OCI-LY7 (cell line): ENCODE measurements at regions not wholly inside any gene's neighbourhood (a gene's known extent, or its start where the extent isn't known, plus 50 kb on each side); places are given as distances from the start of the nearest gene placed in this dataset.

Experiments used
- BruUV-seq: library from RNA; stranded (reverse); fragments of 400-500 nt; replicated peaks from 2 replicates; lab custom pipeline; 2021; lab: Mats Ljungman, UMichigan
- CTCF ChIA-PET: fragments of 300-600 bp; sonication (Branson Sonifier 250); formaldehyde crosslinking; loops from one replicate; lab custom pipeline; 2022; ENCODE audit warnings: antibody characterized with exemption; ENCODE audit not compliant: unreplicated experiment; lab: Charles Lee
- POLR2A ChIA-PET: fragments of 300-600 bp; sonication (Branson Sonifier 250); formaldehyde crosslinking; loops from one replicate; lab custom pipeline; 2022; ENCODE audit warnings: antibody characterized with exemption; lab: Charles Lee
- DNase-seq: peaks from one replicate; pipeline ENCODE4 v3.0.0-alpha.2; 2015; ENCODE audit warnings: low spot score
- H2AFZ ChIP-seq: fragments of 200-600 bp; sonication (generic), shearing (Covaris generic); 2 replicates; pipeline ENCODE4 v1.6.1; 2014; ENCODE audit warnings: mild to moderate bottlenecking, antibody characterized with exemption, low read length, moderate library complexity
- H3K27ac ChIP-seq: fragments of 200-600 bp; sonication (generic); 2 replicates; pipeline ENCODE4 v1.5.1; 2014; ENCODE audit warnings: mixed run types, low read depth, mild to moderate bottlenecking, moderate library complexity, low read length, inconsistent platforms; ENCODE audit not compliant: poor library complexity, severe bottlenecking
- H3K36me3 ChIP-seq: fragments of 200-600 bp; sonication (generic); 2 replicates; pipeline ENCODE4 v1.6.1; 2014; ENCODE audit warnings: mild to moderate bottlenecking, antibody characterized with exemption, low read length, moderate library complexity, mixed read lengths; ENCODE audit not compliant: insufficient read depth
- H3K4me1 ChIP-seq: fragments of 200-600 bp; sonication (generic); 2 replicates; pipeline ENCODE4 v1.5.1; 2014; ENCODE audit warnings: mild to moderate bottlenecking, low read length; ENCODE audit not compliant: insufficient read depth, poor library complexity, severe bottlenecking
- H3K4me2 ChIP-seq: fragments of 200-600 bp; sonication (generic); 2 replicates; pipeline ENCODE4 v1.6.1; 2014; ENCODE audit warnings: mild to moderate bottlenecking, low read length
- H3K4me3 ChIP-seq: fragments of 200-600 bp; sonication (generic); 2 replicates; pipeline ENCODE4 v1.5.1; 2014; ENCODE audit warnings: mild to moderate bottlenecking, low read depth, low read length; ENCODE audit not compliant: poor library complexity, severe bottlenecking
- H3K79me2 ChIP-seq: fragments of 200-600 bp; sonication (generic); 2 replicates; pipeline ENCODE4 v1.6.1; 2016; ENCODE audit warnings: low read depth, mild to moderate bottlenecking, low read length, moderate library complexity, mixed read lengths; ENCODE audit not compliant: insufficient read depth
- H3K9me2 ChIP-seq: fragments of 200-600 bp; sonication (generic); 2 replicates; pipeline ENCODE4 v1.6.1; 2016; ENCODE audit warnings: mild to moderate bottlenecking, low read length, mixed read lengths; ENCODE audit not compliant: insufficient read depth
- H3K9me3 ChIP-seq: fragments of 200-600 bp; sonication (generic); 2 replicates; pipeline ENCODE4 v1.6.1; 2014; ENCODE audit warnings: mild to moderate bottlenecking, mixed run types, low read length, mixed read lengths
- H4K20me1 ChIP-seq: fragments of 200-600 bp; sonication (generic); 2 replicates; pipeline ENCODE4 v1.6.1; 2014; ENCODE audit warnings: mild to moderate bottlenecking, antibody characterized with exemption, low read length, moderate library complexity, mixed read lengths; ENCODE audit not compliant: insufficient read depth
- CTCF ChIP-seq: fragments of 200-600 bp; sonication (generic); conservative IDR thresholded peaks from 2 replicates; pipeline ENCODE4 v1.5.1; 2014; ENCODE audit warnings: mild to moderate bottlenecking, antibody characterized with exemption, low read length, moderate library complexity, mixed read lengths
- EZH2phosphoT487 ChIP-seq: fragments of 200-600 bp; sonication (generic); IDR thresholded peaks from 2 replicates; pipeline ENCODE4 v1.6.1; 2018; ENCODE audit warnings: low read depth, borderline replicate concordance, mild to moderate bottlenecking, mixed run types, antibody characterized with exemption, low read length, moderate library complexity, mixed read lengths
- intact Hi-C: fragments of 100-400 bp; cut with micrococcal nuclease; formaldehyde crosslinking; loops from one replicate; pipeline ENCODE4 v1.10.0; 2022; ENCODE audit not compliant: unreplicated experiment

DNA sequence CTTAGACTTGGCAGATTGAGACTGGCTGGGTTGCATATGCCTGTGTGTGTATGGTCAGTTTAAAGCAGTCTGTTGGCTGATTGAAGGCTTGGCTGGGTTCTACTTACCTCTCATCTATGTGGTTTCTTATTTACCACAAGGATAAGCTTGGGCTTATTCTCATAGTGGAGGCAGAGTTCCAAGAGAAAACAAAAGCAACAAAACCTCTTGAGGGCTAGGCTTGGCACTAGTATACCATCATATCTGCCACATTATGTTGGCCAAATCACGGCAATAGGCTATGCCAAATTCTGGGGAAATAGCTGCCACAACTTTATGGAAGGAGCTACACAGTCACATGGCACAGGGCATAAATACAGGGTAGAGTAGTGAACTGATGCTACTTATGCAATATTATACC, 714.1 kb downstream of the CBLN4 start:
- Histone ChIP-seq H2AFZ (no peak overlapping the region), H3K79me2 (no peaks in the 10 kb centered on the region), H3K4me3 (no peak overlapping the region), H4K20me1 (no peaks in the 10 kb centered on the region), H3K36me3 (no peaks in the 10 kb centered on the region), H3K4me1 (no peaks in the 10 kb centered on the region), H3K27ac (no peak overlapping the region), H3K9me2 (no peaks in the 10 kb centered on the region), H3K4me2 (no peak overlapping the region), H3K9me3 (no peaks in the 10 kb centered on the region)
- no peak for TF ChIP-seq CTCF
- TF ChIP-seq EZH2phosphoT487, result no peak
- CTCF ChIA-PET, result no interaction called here
- BruUV-seq, result no TSS peak
- POLR2A ChIA-PET, result no interaction called here
- intact Hi-C loops, result no loop called here
- no peak for DNase-seq

DNA sequence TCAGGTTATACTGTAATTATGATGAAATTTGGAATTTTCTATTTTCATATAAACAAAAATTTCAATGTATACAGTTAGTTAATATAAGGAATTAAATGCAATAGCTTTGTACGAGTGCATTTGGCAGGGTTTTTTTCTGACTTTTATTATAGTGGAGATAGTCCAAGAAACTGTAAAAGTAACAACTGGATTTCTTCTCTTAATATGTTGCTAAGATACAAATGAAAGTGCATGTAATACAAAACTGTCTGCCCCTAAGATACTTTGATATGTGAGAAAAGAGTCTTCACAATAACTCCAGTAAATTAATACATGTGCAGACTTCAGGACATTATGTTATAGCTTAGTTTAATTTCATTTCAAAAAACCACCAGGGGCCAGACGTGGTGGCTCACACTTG, 721.4 kb downstream of the CBLN4 start:
- DNase-seq, result no peak
- BruUV-seq, result no TSS peak
- Histone ChIP-seq H4K20me1 (no peaks in the 10 kb centered on the region), H3K27ac (no peak overlapping the region), H3K79me2 (no peaks in the 10 kb centered on the region), H3K4me2 (no peak overlapping the region), H3K4me1 (no peaks in the 10 kb centered on the region), H3K36me3 (no peaks in the 10 kb centered on the region), H2AFZ (no peak overlapping the region), H3K9me2 (no peaks in the 10 kb centered on the region), H3K9me3 (no peaks in the 10 kb centered on the region), H3K4me3 (no peak overlapping the region)
- intact Hi-C loops, result no loop called here
- ChIA-PET POLR2A (no interaction called here), CTCF (no interaction called here)
- TF ChIP-seq CTCF (no peak), EZH2phosphoT487 (no peak)

DNA sequence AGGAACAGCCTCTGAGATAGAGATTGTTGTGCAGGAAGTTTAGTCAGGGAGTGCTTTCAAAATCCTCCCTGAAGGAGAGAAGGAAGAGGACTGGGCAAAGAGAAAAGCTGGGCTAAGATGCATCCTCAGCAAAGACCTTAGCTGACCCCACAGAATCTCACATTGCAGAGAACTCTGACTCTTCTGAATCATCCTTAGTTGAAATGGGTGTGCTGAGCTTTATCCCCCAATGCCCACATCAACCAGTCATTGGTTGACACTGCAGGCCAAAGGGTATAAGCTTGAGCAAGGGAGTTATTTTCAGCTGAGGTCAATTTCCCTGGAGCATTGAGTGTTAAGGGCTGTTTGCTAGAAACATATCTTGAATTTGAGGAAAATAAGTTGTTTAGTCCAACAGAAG, 732.2 kb downstream of the CBLN4 start:
- ChIA-PET POLR2A (no interaction called here), CTCF (no interaction called here)
- Histone ChIP-seq H3K4me2 (no peak overlapping the region), H3K36me3 (no peaks in the 10 kb centered on the region), H3K79me2 (no peaks in the 10 kb centered on the region), H4K20me1 (no peaks in the 10 kb centered on the region), H3K4me3 (no peak overlapping the region), H3K4me1 (no peaks in the 10 kb centered on the region), H2AFZ (no peak overlapping the region), H3K27ac (no peak overlapping the region), H3K9me2 (no peaks in the 10 kb centered on the region), H3K9me3 (no peaks in the 10 kb centered on the region)
- TF ChIP-seq EZH2phosphoT487, result no peak
- no peak for TF ChIP-seq CTCF
- intact Hi-C loops, result no loop called here
- no peak for DNase-seq
- no TSS peak for BruUV-seq
